HFFc6 (cell line): ENCODE measurements at regions not wholly inside any gene's neighbourhood (a gene's known extent, or its start where the extent isn't known, plus 50 kb on each side); places are given as distances from the start of the nearest gene placed in this dataset.

Experiments used
- DNase-seq: peaks from one replicate; pipeline ENCODE4 v3.0.0-alpha.2; 2018
- H3K27ac Mint-ChIP-seq: 2 replicates; pipeline ENCODE4 v1.8.0; 2020; ENCODE audit warnings: mild to moderate bottlenecking, mixed read lengths
- H3K27me3 Mint-ChIP-seq: 2 replicates; pipeline ENCODE4 v1.8.0; 2021; ENCODE audit warnings: mild to moderate bottlenecking, moderate library complexity, mixed read lengths; ENCODE audit not compliant: insufficient read depth
- H3K36me3 Mint-ChIP-seq: 2 replicates; pipeline ENCODE4 v1.8.0; 2021; ENCODE audit warnings: low read depth, mixed read lengths
- H3K4me1 Mint-ChIP-seq: 2 replicates; pipeline ENCODE4 v1.8.0; 2020; ENCODE audit warnings: low read depth, mixed read lengths
- H3K4me3 Mint-ChIP-seq: 2 replicates; pipeline ENCODE4 v1.8.0; 2020; ENCODE audit warnings: mild to moderate bottlenecking, moderate library complexity, mixed read lengths
- H3K9me3 Mint-ChIP-seq: 2 replicates; pipeline ENCODE4 v1.8.0; 2020; ENCODE audit warnings: mild to moderate bottlenecking, mixed read lengths
- CTCF ChIP-seq: fragments of 200-600 bp; sonication (generic); IDR thresholded peaks from 2 replicates; pipeline ENCODE4 v1.5.0; 2021; ENCODE audit warnings: antibody characterized with exemption, mild to moderate bottlenecking

GRCh38 chr9:28249424-28249823 is 676.1 kb upstream of the C9orf72 start:
- no peak for TF ChIP-seq CTCF
- H3K36me3 Mint-ChIP-seq = no peaks in the 10 kb centered on the region
- no peak for DNase-seq

GRCh38 chr9:28255174-28255573 is 681.9 kb upstream of the C9orf72 start:
- peaks cover 11% of the 10 kb centered on the region for H3K9me3 Mint-ChIP-seq
- H3K27me3 Mint-ChIP-seq = no peaks in the 10 kb centered on the region
- H3K4me1 Mint-ChIP-seq = no peaks in the 10 kb centered on the region
- no peak for TF ChIP-seq CTCF
- no peak for DNase-seq
- no peak overlapping the region for H3K27ac Mint-ChIP-seq
- no peaks in the 10 kb centered on the region for H3K36me3 Mint-ChIP-seq
- no peak overlapping the region for H3K4me3 Mint-ChIP-seq

More at GRCh38 chr9:28249424-28249823, 676.1 kb upstream of the C9orf72 start:
- H3K4me1 Mint-ChIP-seq = no peaks in the 10 kb centered on the region
- H3K4me3 Mint-ChIP-seq = no peak overlapping the region
- H3K27ac Mint-ChIP-seq = no peak overlapping the region
- peaks cover 23% of the 10 kb centered on the region for H3K9me3 Mint-ChIP-seq
- no peaks in the 10 kb centered on the region for H3K27me3 Mint-ChIP-seq

GRCh38 chr9:28260330-28260729 is 687.0 kb upstream of the C9orf72 start:
- Mint-ChIP-seq H3K36me3 (no peaks in the 10 kb centered on the region), H3K9me3 (peaks cover 20% of the 10 kb centered on the region), H3K4me1 (no peaks in the 10 kb centered on the region), H3K27ac (no peak overlapping the region), H3K27me3 (no peaks in the 10 kb centered on the region), H3K4me3 (no peak overlapping the region)
- no peak for TF ChIP-seq CTCF
- DNase-seq = no peak

- Mint-ChIP-seq H3K9me3 (peaks cover 33% of the 10 kb centered on the region), H3K4me3 (no peak overlapping the region), H3K36me3 (no peaks in the 10 kb centered on the region; the same call in 1 of the 2 replicates), H3K27me3 (no peaks in the 10 kb centered on the region), H3K4me1 (no peaks in the 10 kb centered on the region), H3K27ac (no peak overlapping the region)
- no peak for TF ChIP-seq CTCF
- no peak for DNase-seq
These were observed 691.1 kb upstream of the C9orf72 start for GRCh38 chr9:28264368-28264767.

GRCh38 chr9:28267351-28267750 is 694.1 kb upstream of the C9orf72 start:
- H3K4me1 Mint-ChIP-seq = no peaks in the 10 kb centered on the region
- H3K27ac Mint-ChIP-seq = no peak overlapping the region
- no peak for DNase-seq
- no peaks in the 10 kb centered on the region; the same call in 1 of the 2 replicates for H3K36me3 Mint-ChIP-seq
- H3K27me3 Mint-ChIP-seq = no peaks in the 10 kb centered on the region
- no peak for TF ChIP-seq CTCF
- H3K9me3 Mint-ChIP-seq = peaks cover 40% of the 10 kb centered on the region
- no peak overlapping the region for H3K4me3 Mint-ChIP-seq

- Mint-ChIP-seq H3K27ac (no peak overlapping the region), H3K27me3 (no peaks in the 10 kb centered on the region), H3K36me3 (peaks cover under 1% of the 10 kb centered on the region; the same call in 1 of the 2 replicates), H3K9me3 (peaks cover 47% of the 10 kb centered on the region), H3K4me1 (no peaks in the 10 kb centered on the region), H3K4me3 (no peak overlapping the region)
- TF ChIP-seq CTCF = no peak
- no peak for DNase-seq
These were observed 696.9 kb upstream of the C9orf72 start for GRCh38 chr9:28270156-28270555.
